ENCODE measurements at regions not wholly inside any gene's neighbourhood (a gene's known extent, or its start where the extent isn't known, plus 50 kb on each side); places are given as distances from the start of the nearest gene placed in this dataset.

GRCh38 chr22:27136596-27136995, 479.2 kb downstream of the MIAT start:
- WGBS (ENCODE audit: insufficient coverage) = 100% methylated on average over 1 of the region's 2 CpGs
- H3K4me1 Mint-ChIP-seq = no peaks in the 10 kb centered on the region

GRCh38 chr22:27137871-27138337, 480.5 kb downstream of the MIAT start:
- Histone ChIP-seq H3K9ac (ENCODE audit: low read length) (no peak overlapping the region), H3K27ac (ENCODE audit: low read length in 2 of 2) (no peak overlapping the region), H3K4me1 (ENCODE audit: control insufficient read depth in 2 of 2, insufficient read depth in 2 of 2, low read length in 2 of 2) (no peaks in the 10 kb centered on the region), H3K4me3 (ENCODE audit: control extremely low read depth in 1 of 5, extremely low read depth in 1 of 5, insufficient read depth in 1 of 5, low read depth in 2 of 5, low read length in 4 of 5) (no peak overlapping the region), H3K79me2 (ENCODE audit: control insufficient read depth, insufficient read depth, low read length) (no peaks in the 10 kb centered on the region), H3K9me3 (ENCODE audit: control extremely low read depth in 1 of 3, control insufficient read depth in 2 of 3, insufficient read depth in 1 of 3, low read length in 2 of 3) (peaks cover 0 to 17% (median 0%) of the 10 kb centered on the region in 3 donors), H3K4me2 (replicated peaks; ENCODE audit: low read depth, low read length, poor library complexity, severe bottlenecking) (no peak overlapping the region), H3K36me3 (replicated peaks in 1 of 2; ENCODE audit: control extremely low read depth in 1 of 2, control insufficient read depth in 1 of 2, extremely low read depth in 1 of 2, insufficient read depth in 2 of 2, low read length in 1 of 2) (no peaks in the 10 kb centered on the region), H2AFZ (ENCODE audit: insufficient read depth, low read depth, low read length, poor library complexity, severe bottlenecking) (no peak overlapping the region), H4K20me1 (ENCODE audit: control insufficient read depth, insufficient read depth, low read length, poor library complexity, severe bottlenecking) (no peaks in the 10 kb centered on the region), H3K27me3 (replicated peaks in 1 of 4; ENCODE audit: control extremely low read depth in 1 of 4, control insufficient read depth in 3 of 4, insufficient read depth in 4 of 4, low read length in 3 of 4) (no peaks in the 10 kb centered on the region)
- H3K4me3 Mint-ChIP-seq = no peak overlapping the region
- ChIA-PET CTCF (no interaction called here), POLR2A (no interaction called here)
- no peak for TF ChIP-seq CTCF (IDR thresholded peaks at IDR 0.05)
- no peak for TF ChIP-seq EZH2 (IDR thresholded peaks at IDR 0.05; ENCODE audit: borderline replicate concordance, insufficient read depth, low read depth, low read length, poor library complexity, severe bottlenecking)
- WGBS (ENCODE audit: insufficient coverage) = 84% methylated on average over 11 of the region's 13 CpGs
- intact Hi-C loops (cut with micrococcal nuclease) = no loop called here
- no peaks in the 10 kb centered on the region for H3K9me3 Mint-ChIP-seq (ENCODE audit: insufficient read depth)
- no peaks in the 10 kb centered on the region for H3K4me1 Mint-ChIP-seq
- no peak overlapping the region for H3K27ac Mint-ChIP-seq
- ATAC-seq (ENCODE audit: low read depth) (no peak), DNase-seq (no peak)
- H3K27me3 Mint-ChIP-seq = peaks cover 20% of the 10 kb centered on the region

More at GRCh38 chr22:27136596-27136995, 479.2 kb downstream of the MIAT start:
- H3K9me3 ChIP-seq (ENCODE audit: control extremely low read depth in 1 of 3, control insufficient read depth in 2 of 3, insufficient read depth in 1 of 3, low read length in 2 of 3) = peaks cover 0 to 17% (median 0%) of the 10 kb centered on the region in 3 donors
- H3K4me1 ChIP-seq (ENCODE audit: control insufficient read depth in 2 of 2, insufficient read depth in 2 of 2, low read length in 2 of 2) = no peaks in the 10 kb centered on the region
- no peak overlapping the region for H3K9ac ChIP-seq (ENCODE audit: low read length)
- CTCF ChIA-PET = no interaction called here
- H3K36me3 ChIP-seq (replicated peaks in 1 of 2; ENCODE audit: control extremely low read depth in 1 of 2, control insufficient read depth in 1 of 2, extremely low read depth in 1 of 2, insufficient read depth in 2 of 2, low read length in 1 of 2) = no peaks in the 10 kb centered on the region
- no peak overlapping the region for H3K4me2 ChIP-seq (replicated peaks; ENCODE audit: low read depth, low read length, poor library complexity, severe bottlenecking)
- no peaks in the 10 kb centered on the region for H3K9me3 Mint-ChIP-seq (ENCODE audit: insufficient read depth)
- H3K4me3 ChIP-seq (ENCODE audit: control extremely low read depth in 1 of 5, extremely low read depth in 1 of 5, insufficient read depth in 1 of 5, low read depth in 2 of 5, low read length in 4 of 5) = no peak overlapping the region
- H3K27me3 ChIP-seq (replicated peaks in 1 of 4; ENCODE audit: control extremely low read depth in 1 of 4, control insufficient read depth in 3 of 4, insufficient read depth in 4 of 4, low read length in 3 of 4) = peaks cover 0 to 4% (median 0%) of the 10 kb centered on the region in 4 experiments
- H3K79me2 ChIP-seq (ENCODE audit: control insufficient read depth, insufficient read depth, low read length) = no peaks in the 10 kb centered on the region
- TF ChIP-seq EZH2 (IDR thresholded peaks at IDR 0.05; ENCODE audit: borderline replicate concordance, insufficient read depth, low read depth, low read length, poor library complexity, severe bottlenecking) = no peak
- no peak for TF ChIP-seq CTCF (IDR thresholded peaks at IDR 0.05)
- no peak overlapping the region for H3K4me3 Mint-ChIP-seq
- H3K27ac ChIP-seq (ENCODE audit: low read length in 2 of 2) = no peak overlapping the region
- POLR2A ChIA-PET = no interaction called here
- DNase-seq (no peak), ATAC-seq (ENCODE audit: low read depth) (no peak)
- H4K20me1 ChIP-seq (ENCODE audit: control insufficient read depth, insufficient read depth, low read length, poor library complexity, severe bottlenecking) = no peaks in the 10 kb centered on the region
- no peak overlapping the region for H2AFZ ChIP-seq (ENCODE audit: insufficient read depth, low read depth, low read length, poor library complexity, severe bottlenecking)
- H3K27ac Mint-ChIP-seq = no peak overlapping the region
- H3K27me3 Mint-ChIP-seq = peaks cover 22% of the 10 kb centered on the region
- intact Hi-C loops (cut with micrococcal nuclease) = no loop called here
